ENCODE measurements at regions not wholly inside any gene's neighbourhood (a gene's known extent, or its start where the extent isn't known, plus 50 kb on each side); places are given as distances from the start of the nearest gene placed in this dataset.

GRCh38 chrX:147680251-147680650 lies 231.5 kb upstream of the FMR1 start:
- TF ChIP-seq CTCF (IDR thresholded peaks at IDR 0.05; ENCODE audit: insufficient read depth, low read length) (no peak), POLR2AphosphoS5 (IDR thresholded peaks at IDR 0.05; ENCODE audit: low read depth) (no peak), REST (IDR thresholded peaks at IDR 0.05; ENCODE audit: insufficient replicate concordance, low read depth) (no peak)
